22Rv1 (cell line): ENCODE measurements at regions not wholly inside any gene's neighbourhood (a gene's known extent, or its start where the extent isn't known, plus 50 kb on each side); places are given as distances from the start of the nearest gene placed in this dataset.

Experiments used
- ZFX ChIP-seq: fragments of 450-650 bp; IDR thresholded peaks from 2 replicates; pipeline ENCODE4 v1.6.1; 2017; ENCODE audit warnings: antibody characterized with exemption, borderline replicate concordance
- TF ChIP-seq, protein P1 (sequence below): fragments of 450-650 bp; IDR thresholded peaks from 2 replicates; pipeline ENCODE4 v1.5.1; 2017; ENCODE audit warnings: mild to moderate bottlenecking

DNA sequence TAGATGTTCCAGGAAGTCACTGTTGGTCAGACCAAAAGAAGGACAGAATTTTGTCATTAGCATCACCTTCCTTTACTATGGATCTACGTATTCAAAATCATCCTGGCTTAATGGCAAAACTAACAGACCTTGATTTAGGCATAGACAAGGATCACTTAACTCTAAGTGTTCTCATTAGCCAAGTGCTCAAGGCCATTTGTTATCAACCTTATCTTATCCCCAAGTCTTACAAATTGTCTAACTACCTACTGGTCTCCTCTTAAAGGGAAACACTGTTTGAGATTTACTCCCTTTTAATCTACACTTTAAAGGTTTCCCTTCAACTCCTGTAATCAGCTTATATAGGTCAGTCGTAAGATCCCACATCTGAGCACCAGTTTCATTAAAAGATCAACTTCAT, 1197.5 kb upstream of the C9orf72 start:
- TF ChIP-seq, protein P1, sequence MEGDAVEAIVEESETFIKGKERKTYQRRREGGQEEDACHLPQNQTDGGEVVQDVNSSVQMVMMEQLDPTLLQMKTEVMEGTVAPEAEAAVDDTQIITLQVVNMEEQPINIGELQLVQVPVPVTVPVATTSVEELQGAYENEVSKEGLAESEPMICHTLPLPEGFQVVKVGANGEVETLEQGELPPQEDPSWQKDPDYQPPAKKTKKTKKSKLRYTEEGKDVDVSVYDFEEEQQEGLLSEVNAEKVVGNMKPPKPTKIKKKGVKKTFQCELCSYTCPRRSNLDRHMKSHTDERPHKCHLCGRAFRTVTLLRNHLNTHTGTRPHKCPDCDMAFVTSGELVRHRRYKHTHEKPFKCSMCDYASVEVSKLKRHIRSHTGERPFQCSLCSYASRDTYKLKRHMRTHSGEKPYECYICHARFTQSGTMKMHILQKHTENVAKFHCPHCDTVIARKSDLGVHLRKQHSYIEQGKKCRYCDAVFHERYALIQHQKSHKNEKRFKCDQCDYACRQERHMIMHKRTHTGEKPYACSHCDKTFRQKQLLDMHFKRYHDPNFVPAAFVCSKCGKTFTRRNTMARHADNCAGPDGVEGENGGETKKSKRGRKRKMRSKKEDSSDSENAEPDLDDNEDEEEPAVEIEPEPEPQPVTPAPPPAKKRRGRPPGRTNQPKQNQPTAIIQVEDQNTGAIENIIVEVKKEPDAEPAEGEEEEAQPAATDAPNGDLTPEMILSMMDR = no peak
- no peak for TF ChIP-seq ZFX
